ENCODE measurements at regions not wholly inside any gene's neighbourhood (a gene's known extent, or its start where the extent isn't known, plus 50 kb on each side); places are given as distances from the start of the nearest gene placed in this dataset.
A peak's percentile ranks its signal among the peaks of the same experiment; 100 is the strongest.

- no peak overlapping the region for H3K4me3 Mint-ChIP-seq
- peaks cover 18% of the 10 kb centered on the region for H3K36me3 Mint-ChIP-seq (ENCODE audit: low read depth)
These were observed 233.1 kb downstream of the BCAS1 start for GRCh38 chr20:53837126-53837826.

GRCh38 chr20:53834749-53835148 lies 235.6 kb downstream of the BCAS1 start:
- POLR2A ChIA-PET, result interaction anchor here (0.6 kb wide), 1 partner anchor 55 kb away, joined by 5 read pairs; no protein-coding TSS in a partner anchor
- H3K27me3 Mint-ChIP-seq, result no peaks in the 10 kb centered on the region
- H3K4me1 Mint-ChIP-seq, result peaks cover 64% of the 10 kb centered on the region
- peaks cover 23% of the 10 kb centered on the region for H3K36me3 Mint-ChIP-seq (ENCODE audit: low read depth)
- DNase-seq, result no peak
- H3K9me3 Mint-ChIP-seq, result peaks cover 14% of the 10 kb centered on the region
- no peak overlapping the region for H3K4me3 Mint-ChIP-seq
- H3K27ac Mint-ChIP-seq, result no peak overlapping the region
- CTCF ChIA-PET, result interaction anchor here (0.6 to 1.3 kb wide), 2 partner anchors 10 to 59 kb away, joined by 3 to 4 read pairs; no protein-coding TSS in a partner anchor

More at GRCh38 chr20:53837126-53837826, 233.1 kb downstream of the BCAS1 start:
- H3K27ac Mint-ChIP-seq, result peak overlapping the region; percentile 25
- peaks cover 18% of the 10 kb centered on the region for H3K9me3 Mint-ChIP-seq
- DNase-seq, result no peak
- ChIA-PET CTCF (interaction anchor here (0.7 to 1.9 kb wide), 4 partner anchors 10 to 1676 kb away, joined by 3 to 7 read pairs (median 4); partner anchors contain the start of gene ZNF217), POLR2A (interaction anchor here (0.6 kb wide), 1 partner anchor 195 kb away, joined by 3 read pairs; no protein-coding TSS in a partner anchor)
- H3K4me1 Mint-ChIP-seq, result peaks cover 66% of the 10 kb centered on the region
- H3K27me3 Mint-ChIP-seq, result no peaks in the 10 kb centered on the region

- POLR2A ChIA-PET, result interaction anchor here (0.6 kb wide), 1 partner anchor 54 kb away, joined by 5 read pairs; no protein-coding TSS in a partner anchor
- Mint-ChIP-seq H3K9me3 (peaks cover 12% of the 10 kb centered on the region), H3K4me1 (peaks cover 64% of the 10 kb centered on the region), H3K27ac (no peak overlapping the region), H3K4me3 (no peak overlapping the region), H3K36me3 (ENCODE audit: low read depth) (peaks cover 20% of the 10 kb centered on the region), H3K27me3 (no peaks in the 10 kb centered on the region)
- CTCF ChIA-PET, result interaction anchor here (0.6 to 1.3 kb wide), 4 partner anchors 9 to 59 kb away, joined by 3 to 6 read pairs (median 4); no protein-coding TSS in a partner anchor
- no peak for DNase-seq
These were observed 236.3 kb downstream of the BCAS1 start for GRCh38 chr20:53834062-53834442.

GRCh38 chr20:53833333-53834061 lies 236.9 kb downstream of the BCAS1 start:
- H3K9me3 Mint-ChIP-seq, result peaks cover 12% of the 10 kb centered on the region
- H3K4me1 Mint-ChIP-seq, result peaks cover 64% of the 10 kb centered on the region
- POLR2A ChIA-PET, result no interaction called here
- peak overlapping the region; percentile 31 for H3K27ac Mint-ChIP-seq
- H3K36me3 Mint-ChIP-seq (ENCODE audit: low read depth), result peaks cover 20% of the 10 kb centered on the region
- DNase-seq, result no peak
- H3K4me3 Mint-ChIP-seq, result no peak overlapping the region
- H3K27me3 Mint-ChIP-seq, result no peaks in the 10 kb centered on the region
- CTCF ChIA-PET, result interaction anchor here (0.8 to 1.3 kb wide), 4 partner anchors 9 to 132 kb away, joined by 3 to 6 read pairs (median 3); no protein-coding TSS in a partner anchor

GRCh38 chr20:53832499-53832898 lies 237.9 kb downstream of the BCAS1 start:
- DNase-seq, result no peak
- H3K4me3 Mint-ChIP-seq, result no peak overlapping the region
- peaks cover 18% of the 10 kb centered on the region for H3K36me3 Mint-ChIP-seq (ENCODE audit: low read depth)
- no peaks in the 10 kb centered on the region for H3K27me3 Mint-ChIP-seq
- no peak overlapping the region for H3K27ac Mint-ChIP-seq
- POLR2A ChIA-PET, result no interaction called here
- CTCF ChIA-PET, result interaction anchor here (1.3 kb wide), 1 partner anchor 131 kb away, joined by 3 read pairs; no protein-coding TSS in a partner anchor
- peaks cover 10% of the 10 kb centered on the region for H3K9me3 Mint-ChIP-seq
- H3K4me1 Mint-ChIP-seq, result peaks cover 67% of the 10 kb centered on the region

GRCh38 chr20:53831812-53832211 lies 238.2 kb upstream of the ZNF217 start:
- Mint-ChIP-seq H3K27me3 (no peaks in the 10 kb centered on the region), H3K9me3 (peaks cover 8% of the 10 kb centered on the region), H3K27ac (no peak overlapping the region), H3K4me3 (no peak overlapping the region), H3K36me3 (ENCODE audit: low read depth) (peaks cover 18% of the 10 kb centered on the region), H3K4me1 (peaks cover 69% of the 10 kb centered on the region)
- ChIA-PET POLR2A (no interaction called here), CTCF (no interaction called here)
- no peak for DNase-seq

- H3K4me1 Mint-ChIP-seq, result peaks cover 70% of the 10 kb centered on the region
- no peaks in the 10 kb centered on the region for H3K27me3 Mint-ChIP-seq
- peaks cover 18% of the 10 kb centered on the region for H3K36me3 Mint-ChIP-seq (ENCODE audit: low read depth)
- CTCF ChIA-PET, result interaction anchor here (2.1 kb wide), 1 partner anchor 9 kb away, joined by 5 read pairs; no protein-coding TSS in a partner anchor
- no peak overlapping the region for H3K27ac Mint-ChIP-seq
- POLR2A ChIA-PET, result no interaction called here
- H3K9me3 Mint-ChIP-seq, result peaks cover 8% of the 10 kb centered on the region
- DNase-seq, result no peak
- no peak overlapping the region for H3K4me3 Mint-ChIP-seq
These were observed 237.6 kb upstream of the ZNF217 start for GRCh38 chr20:53831228-53831627.

- CTCF ChIA-PET, result interaction anchor here (0.6 to 2.1 kb wide), 2 partner anchors 11 to 193 kb away, joined by 3 to 5 read pairs; no protein-coding TSS in a partner anchor
- Mint-ChIP-seq H3K4me3 (peak overlapping the region; percentile 68), H3K9me3 (peaks cover 8% of the 10 kb centered on the region), H3K36me3 (ENCODE audit: low read depth) (peaks cover 14% of the 10 kb centered on the region), H3K27me3 (no peaks in the 10 kb centered on the region), H3K4me1 (peaks cover 67% of the 10 kb centered on the region), H3K27ac (peak overlapping the region; percentile 95)
- POLR2A ChIA-PET, result interaction anchor here (0.6 kb wide), 2 partner anchors 27 to 89 kb away, joined by 4 read pairs; no protein-coding TSS in a partner anchor
- DNase-seq, result peak; percentile 26
These were observed 236.3 kb upstream of the ZNF217 start for GRCh38 chr20:53829724-53830521.

- DNase-seq, result no peak
- Mint-ChIP-seq H3K36me3 (ENCODE audit: low read depth) (peaks cover 14% of the 10 kb centered on the region), H3K27ac (peak overlapping the region; percentile 95), H3K27me3 (no peaks in the 10 kb centered on the region), H3K4me1 (peaks cover 64% of the 10 kb centered on the region), H3K4me3 (peak overlapping the region; percentile 68), H3K9me3 (peaks cover 8% of the 10 kb centered on the region)
- ChIA-PET CTCF (interaction anchor here (0.9 to 2.1 kb wide), 3 partner anchors 10 to 11 kb away, joined by 3 to 5 read pairs (median 3); no protein-coding TSS in a partner anchor), POLR2A (no interaction called here)
These were observed 235.7 kb upstream of the ZNF217 start for GRCh38 chr20:53829255-53829723.

GRCh38 chr20:53828682-53829254 lies 235.1 kb upstream of the ZNF217 start:
- Mint-ChIP-seq H3K27ac (peak overlapping the region; percentile 95), H3K4me1 (peaks cover 59% of the 10 kb centered on the region), H3K27me3 (no peaks in the 10 kb centered on the region), H3K36me3 (ENCODE audit: low read depth) (peaks cover 14% of the 10 kb centered on the region), H3K4me3 (peak overlapping the region; percentile 68), H3K9me3 (peaks cover 8% of the 10 kb centered on the region)
- ChIA-PET CTCF (interaction anchor here (0.9 to 1.5 kb wide), 3 partner anchors 9 to 12 kb away, joined by 3 read pairs; no protein-coding TSS in a partner anchor), POLR2A (no interaction called here)
- DNase-seq, result no peak

- ChIA-PET CTCF (interaction anchor here (0.7 to 1.5 kb wide), 5 partner anchors 9 to 157 kb away, joined by 3 read pairs; no protein-coding TSS in a partner anchor), POLR2A (no interaction called here)
- H3K27me3 Mint-ChIP-seq, result no peaks in the 10 kb centered on the region
These were observed 234.5 kb upstream of the ZNF217 start for GRCh38 chr20:53828088-53828681.

More at GRCh38 chr20:53828088-53828681, 234.5 kb upstream of the ZNF217 start:
- Mint-ChIP-seq H3K36me3 (ENCODE audit: low read depth) (peaks cover 15% of the 10 kb centered on the region), H3K9me3 (peaks cover 8% of the 10 kb centered on the region), H3K4me1 (peaks cover 55% of the 10 kb centered on the region), H3K4me3 (peak overlapping the region; percentile 68), H3K27ac (peak overlapping the region; percentile 95)
- DNase-seq, result no peak

Data from activated CD4-positive, alpha-beta T cell treated with anti-CD3 and anti-CD28 coated beads, Interleukin-2, amount 10 ng/mL, durations not matched to agents 7 days and 5 days (primary cell).